NCI-H2029 treated with DMSO at 0.1 percent for 48 hours (cell line): ENCODE measurements at regions not wholly inside any gene's neighbourhood (a gene's known extent, or its start where the extent isn't known, plus 50 kb on each side); places are given as distances from the start of the nearest gene placed in this dataset.
"Not testable (repeated sequence)": the region's sequence is repeated elsewhere in the genome, so short reads cannot be mapped to it uniquely, and the experiment has no call there.

Experiments used
- DNase-seq: peaks from one replicate; lab custom pipeline; 2025; lab: John Stamatoyannopoulos, UW

- no peak for DNase-seq
Measured at GRCh38 chr7:98771941-98772603, 97.7 kb downstream of the TMEM130 start.

DNA sequence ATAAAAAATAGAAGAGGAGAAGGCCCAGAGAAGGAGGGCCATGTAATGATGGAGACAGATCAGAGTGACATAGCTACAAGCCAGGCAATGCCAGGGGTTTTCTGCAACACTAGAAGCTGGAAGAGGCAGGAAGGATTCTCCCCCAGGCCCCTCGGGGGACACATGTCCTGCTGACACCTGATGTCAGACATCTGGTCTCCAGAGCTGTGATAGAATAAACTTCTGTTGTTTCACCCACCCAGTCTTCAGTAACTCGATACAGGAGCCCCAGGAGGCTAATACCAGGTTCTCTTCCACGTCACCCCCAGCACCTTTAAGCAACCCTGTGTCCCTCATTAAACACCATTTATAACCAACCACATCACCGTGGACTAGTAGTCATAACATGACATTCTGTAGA is 94.9 kb downstream of the TMEM130 start:
- DNase-seq: no peak

- no peak for DNase-seq
Measured at GRCh38 chr7:98777051-98777450, 92.8 kb downstream of the TMEM130 start.

GRCh38 chr7:98778421-98778820 is 91.4 kb downstream of the TMEM130 start:
- no peak for DNase-seq

- no peak for DNase-seq
Measured at GRCh38 chr7:98779800-98780587, 89.8 kb downstream of the TMEM130 start.

GRCh38 chr7:98784216-98784785 is 85.5 kb downstream of the TMEM130 start:
- no peak for DNase-seq

DNA sequence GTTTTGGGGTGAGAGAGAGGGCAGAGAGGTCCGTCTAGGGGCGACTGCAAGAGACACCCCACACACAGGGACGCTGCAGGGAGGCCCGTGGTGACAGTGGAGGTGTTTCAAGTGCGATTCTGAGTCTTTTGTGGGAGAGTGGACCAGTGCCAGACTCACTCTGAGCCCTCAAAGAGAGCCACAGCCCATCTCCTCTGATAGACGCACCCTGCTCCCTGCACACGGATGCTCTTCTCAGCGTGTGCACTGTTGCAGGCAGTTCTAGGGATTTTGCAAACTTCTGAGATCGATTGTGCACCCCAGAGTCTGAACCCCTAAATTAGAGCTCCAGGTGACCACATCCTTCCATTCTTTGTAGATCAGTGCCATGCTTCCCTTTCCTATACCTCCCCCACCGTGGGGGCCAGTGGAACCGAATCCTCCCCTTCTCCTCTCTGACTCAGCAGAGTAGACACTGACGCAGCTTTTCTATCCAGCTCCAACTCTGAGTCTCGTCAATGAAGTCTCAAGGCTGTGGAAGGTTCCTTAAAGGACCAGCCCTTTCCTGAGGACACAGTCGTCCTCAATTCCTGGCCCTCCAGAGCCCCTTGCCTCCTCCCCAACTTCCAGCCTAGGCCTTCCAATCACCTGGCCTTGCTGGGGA is 83.8 kb downstream of the TMEM130 start:
- no peak for DNase-seq

DNA sequence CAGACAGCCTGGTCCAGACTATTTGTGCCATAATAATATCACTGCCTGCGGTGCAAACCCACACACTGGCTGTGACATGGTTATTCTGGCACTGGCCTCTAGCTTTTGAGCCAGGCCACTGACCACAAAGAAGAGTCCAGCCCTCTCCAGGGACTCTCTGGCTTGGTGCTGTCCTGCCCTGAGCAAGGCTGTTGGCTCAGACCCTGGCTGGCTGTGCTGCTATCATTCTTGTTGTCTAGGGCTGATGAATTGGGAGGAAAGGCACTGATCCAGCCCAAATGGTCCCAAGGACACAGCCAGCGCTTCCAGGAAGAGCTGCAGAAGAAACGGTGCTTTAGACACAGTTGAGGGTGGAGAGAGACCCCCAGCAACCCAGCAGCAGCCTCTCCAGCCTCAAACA is 80.8 kb downstream of the TMEM130 start:
- DNase-seq: no peak

- not testable (repeated sequence) for DNase-seq
Measured at GRCh38 chr7:98794453-98794852, 75.4 kb downstream of the TMEM130 start.

DNA sequence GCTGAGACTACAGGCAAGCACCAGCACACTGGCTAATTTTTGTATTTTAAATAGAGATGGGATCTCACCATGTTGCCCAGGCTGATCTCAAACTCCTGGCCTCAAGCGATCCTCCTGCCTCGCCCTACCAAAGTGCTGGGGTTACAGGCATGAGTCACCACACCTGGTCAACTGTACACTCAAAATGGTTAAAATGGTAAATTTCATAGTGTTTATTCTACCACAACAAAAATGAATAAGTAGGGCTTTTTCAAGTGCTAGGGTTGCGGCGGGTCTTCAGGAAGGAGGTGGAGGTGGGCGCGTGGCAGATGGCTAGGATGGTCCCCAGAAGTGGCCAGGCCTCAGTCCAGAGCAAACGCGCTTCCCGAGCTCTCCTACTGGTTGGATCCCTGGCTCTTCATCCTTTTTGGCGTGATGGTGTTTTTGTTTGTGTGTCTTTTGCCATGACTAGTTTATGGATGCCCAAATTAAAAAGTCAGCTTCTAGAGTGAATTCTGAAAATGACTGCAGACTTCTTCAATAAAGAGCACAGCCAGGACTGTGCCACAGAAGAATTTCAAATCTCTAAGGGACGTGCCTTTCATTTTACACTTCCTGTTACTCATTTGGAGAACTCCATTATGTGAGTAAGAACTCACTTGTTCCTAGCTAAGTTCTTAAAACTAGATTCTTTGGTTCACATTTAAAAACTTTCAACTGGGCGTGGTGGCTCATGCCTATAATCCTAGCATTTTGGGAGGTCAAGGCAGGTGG is 73.9 kb downstream of the TMEM130 start:
- DNase-seq: no peak
